ENCODE measurements at regions not wholly inside any gene's neighbourhood (a gene's known extent, or its start where the extent isn't known, plus 50 kb on each side); places are given as distances from the start of the nearest gene placed in this dataset.

DNA sequence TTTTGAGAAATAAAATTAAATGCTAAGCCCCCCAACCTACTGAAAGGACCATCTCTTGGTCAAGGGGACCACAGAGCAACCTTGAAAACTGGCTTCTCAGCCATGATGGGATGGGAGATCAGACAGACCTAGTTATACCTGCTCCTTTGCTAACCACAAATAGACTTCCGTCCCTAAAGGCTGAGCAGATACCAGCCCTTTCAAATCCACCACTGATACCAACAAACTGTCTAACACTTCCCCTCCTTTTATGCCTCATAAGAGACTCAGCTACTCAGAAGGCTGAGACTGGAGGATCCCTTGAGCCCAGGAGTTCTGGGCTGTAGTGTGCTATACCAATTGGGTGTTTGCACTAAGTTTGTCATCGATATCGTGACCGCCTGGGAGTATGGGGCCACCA is 407.3 kb downstream of the SIPA1L2 start:
- H3K27ac ChIP-seq, result no peak overlapping the region
- no peak overlapping the region for H3K4me3 ChIP-seq
- H3K27me3 ChIP-seq, result no peaks in the 10 kb centered on the region
- no peaks in the 10 kb centered on the region for H3K9me3 ChIP-seq
- no peaks in the 10 kb centered on the region for H3K36me3 ChIP-seq
- no peak for TF ChIP-seq POLR2A (IDR thresholded peaks at IDR 0.05)
- TF ChIP-seq, protein P1, sequence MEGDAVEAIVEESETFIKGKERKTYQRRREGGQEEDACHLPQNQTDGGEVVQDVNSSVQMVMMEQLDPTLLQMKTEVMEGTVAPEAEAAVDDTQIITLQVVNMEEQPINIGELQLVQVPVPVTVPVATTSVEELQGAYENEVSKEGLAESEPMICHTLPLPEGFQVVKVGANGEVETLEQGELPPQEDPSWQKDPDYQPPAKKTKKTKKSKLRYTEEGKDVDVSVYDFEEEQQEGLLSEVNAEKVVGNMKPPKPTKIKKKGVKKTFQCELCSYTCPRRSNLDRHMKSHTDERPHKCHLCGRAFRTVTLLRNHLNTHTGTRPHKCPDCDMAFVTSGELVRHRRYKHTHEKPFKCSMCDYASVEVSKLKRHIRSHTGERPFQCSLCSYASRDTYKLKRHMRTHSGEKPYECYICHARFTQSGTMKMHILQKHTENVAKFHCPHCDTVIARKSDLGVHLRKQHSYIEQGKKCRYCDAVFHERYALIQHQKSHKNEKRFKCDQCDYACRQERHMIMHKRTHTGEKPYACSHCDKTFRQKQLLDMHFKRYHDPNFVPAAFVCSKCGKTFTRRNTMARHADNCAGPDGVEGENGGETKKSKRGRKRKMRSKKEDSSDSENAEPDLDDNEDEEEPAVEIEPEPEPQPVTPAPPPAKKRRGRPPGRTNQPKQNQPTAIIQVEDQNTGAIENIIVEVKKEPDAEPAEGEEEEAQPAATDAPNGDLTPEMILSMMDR (IDR thresholded peaks at IDR 0.05), result no peak
- no peaks in the 10 kb centered on the region for H3K4me1 ChIP-seq
- no peak for DNase-seq

DNA sequence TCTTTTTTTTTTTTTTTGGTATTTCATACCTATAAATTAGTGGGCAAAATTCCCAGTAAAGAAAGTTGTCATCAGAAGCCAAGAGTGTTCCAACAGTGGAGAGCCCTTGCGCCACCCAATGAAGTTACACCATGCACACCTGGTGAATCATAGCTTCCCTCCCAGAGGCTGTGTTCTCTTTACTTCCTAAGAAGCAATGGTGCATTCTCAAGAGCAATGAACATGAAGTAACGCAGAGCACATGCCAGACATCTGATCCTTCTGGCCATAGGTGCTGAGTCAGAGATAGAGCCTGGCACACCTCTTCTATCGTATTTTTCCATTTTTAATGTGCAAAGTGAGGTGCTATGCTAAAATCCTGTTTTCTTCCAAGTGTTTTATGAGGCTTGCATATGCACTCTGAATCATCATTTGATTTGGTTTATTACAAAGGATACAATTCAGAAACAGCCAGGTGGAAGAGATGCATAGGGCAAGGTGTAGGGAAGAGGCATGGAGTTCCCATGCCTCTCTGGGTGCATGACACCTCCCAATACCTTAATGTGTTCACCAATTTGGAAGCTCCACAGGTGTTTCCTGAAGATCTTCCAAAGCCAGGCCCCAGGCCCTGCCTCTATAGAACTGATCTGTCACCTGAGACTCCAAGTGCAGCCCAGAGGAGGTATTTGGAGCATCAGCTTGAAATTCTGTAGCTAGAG is 408.0 kb downstream of the SIPA1L2 start:
- H3K27me3 ChIP-seq, result no peaks in the 10 kb centered on the region

DNA sequence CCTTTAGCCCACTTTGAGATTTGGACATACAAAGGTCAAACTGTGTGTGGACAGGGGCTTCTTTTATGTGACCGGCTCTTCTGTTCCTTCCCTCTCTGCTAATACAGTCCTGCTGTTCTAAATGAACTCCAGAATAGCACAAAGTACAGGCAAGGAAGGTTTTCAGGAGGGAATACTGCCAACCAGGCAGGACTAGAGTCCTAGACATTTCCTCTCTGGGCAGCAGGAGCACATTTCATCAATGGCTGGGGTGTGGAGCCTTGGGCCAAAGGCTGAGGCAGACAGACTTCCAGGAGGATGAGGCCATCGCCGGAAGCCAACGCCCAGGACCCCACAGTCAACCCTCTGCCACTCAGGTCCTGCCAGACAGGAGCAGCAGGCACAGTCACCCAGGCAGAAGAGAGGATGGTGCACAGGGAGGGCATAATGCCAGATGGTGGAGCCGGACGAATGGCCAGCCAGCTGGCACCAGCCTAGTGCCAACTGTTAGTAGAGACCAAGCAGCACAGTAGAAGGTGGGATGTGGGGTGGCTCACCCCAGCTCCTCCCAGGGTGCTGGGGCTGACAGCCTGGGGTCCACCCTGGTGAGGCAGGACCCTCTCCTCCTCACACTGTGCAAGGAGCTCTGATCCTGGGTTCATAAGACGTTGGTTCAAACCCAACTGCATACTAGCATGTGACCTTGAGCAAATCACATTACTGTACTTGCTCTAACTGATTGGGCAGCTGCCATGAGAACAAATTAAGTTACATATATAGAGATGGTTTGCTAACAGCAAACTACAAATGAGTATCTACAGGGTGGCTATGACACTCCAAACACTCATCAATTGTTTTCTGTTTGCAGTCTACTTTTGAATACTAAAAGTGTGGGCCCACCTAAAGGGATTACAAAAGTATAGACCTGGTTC is 410.7 kb downstream of the SIPA1L2 start:
- H3K36me3 ChIP-seq, result no peaks in the 10 kb centered on the region
- no peak overlapping the region for H3K27ac ChIP-seq
- H3K9me3 ChIP-seq, result no peaks in the 10 kb centered on the region
- H3K4me1 ChIP-seq, result no peaks in the 10 kb centered on the region
- no peaks in the 10 kb centered on the region for H3K27me3 ChIP-seq
- TF ChIP-seq POLR2A (IDR thresholded peaks at IDR 0.05), result no peak
- TF ChIP-seq, protein P1 (IDR thresholded peaks at IDR 0.05), result no peak
- no peak overlapping the region for H3K4me3 ChIP-seq
- DNase-seq, result no peak

More for the DNA sequence above, 408.0 kb downstream of the SIPA1L2 start:
- no peak overlapping the region for H3K4me3 ChIP-seq
- H3K36me3 ChIP-seq, result no peaks in the 10 kb centered on the region
- H3K4me1 ChIP-seq, result no peaks in the 10 kb centered on the region
- no peak for DNase-seq
- TF ChIP-seq, protein P1 (IDR thresholded peaks at IDR 0.05), result no peak
- no peak for TF ChIP-seq POLR2A (IDR thresholded peaks at IDR 0.05)
- no peaks in the 10 kb centered on the region for H3K9me3 ChIP-seq
- H3K27ac ChIP-seq, result no peak overlapping the region

DNA sequence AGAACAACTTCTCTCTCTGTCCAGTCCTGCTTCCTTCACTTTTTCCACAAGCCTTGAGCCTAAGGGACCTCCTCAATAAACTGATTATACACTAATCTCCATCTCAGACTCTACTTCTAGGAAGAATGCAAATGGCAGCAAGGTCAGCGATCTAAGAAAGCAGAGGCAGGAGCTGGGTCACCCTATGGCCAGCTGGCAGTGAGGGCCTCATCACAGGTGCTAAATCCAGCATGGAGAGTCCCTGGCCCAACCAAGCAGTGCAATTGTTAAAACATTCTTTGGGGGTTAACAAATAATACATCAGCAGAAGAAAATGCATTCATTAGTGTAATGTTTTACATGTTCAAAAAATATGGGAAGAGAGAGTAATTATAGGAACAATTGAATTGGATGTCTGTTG is 416.0 kb downstream of the SIPA1L2 start:
- Histone ChIP-seq H3K27ac (no peak overlapping the region), H3K4me3 (no peak overlapping the region), H3K27me3 (no peaks in the 10 kb centered on the region), H3K9me3 (no peaks in the 10 kb centered on the region), H3K36me3 (no peaks in the 10 kb centered on the region), H3K4me1 (no peaks in the 10 kb centered on the region)
- no peak for DNase-seq
- TF ChIP-seq POLR2A (IDR thresholded peaks at IDR 0.05), result no peak
- TF ChIP-seq, protein P1 (IDR thresholded peaks at IDR 0.05), result no peak

DNA sequence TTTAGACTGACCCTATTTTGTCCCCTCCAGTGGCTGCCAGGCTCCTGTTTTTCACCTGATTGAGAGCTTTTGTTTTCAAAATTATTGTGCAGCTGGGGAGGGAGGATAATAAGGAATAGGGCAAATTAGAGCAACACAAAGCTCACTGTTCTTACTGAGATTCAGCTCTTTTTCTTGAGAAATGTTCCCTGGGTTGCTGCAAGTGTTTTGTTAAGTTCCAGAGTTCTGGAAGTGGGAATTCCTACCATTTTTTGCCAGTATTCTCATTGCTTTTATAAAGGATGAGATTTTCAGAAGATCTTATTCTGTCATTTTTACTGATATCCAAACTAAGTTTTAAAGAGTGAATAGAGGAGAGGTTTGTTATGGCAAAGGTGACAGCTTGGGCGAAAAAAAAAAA is 417.7 kb downstream of the SIPA1L2 start:
- DNase-seq, result no peak
- TF ChIP-seq, protein P1 (IDR thresholded peaks at IDR 0.05), result no peak
- no peak for TF ChIP-seq POLR2A (IDR thresholded peaks at IDR 0.05)
- Histone ChIP-seq H3K4me1 (no peaks in the 10 kb centered on the region), H3K9me3 (no peaks in the 10 kb centered on the region), H3K27me3 (no peaks in the 10 kb centered on the region), H3K27ac (no peak overlapping the region), H3K4me3 (no peak overlapping the region), H3K36me3 (no peaks in the 10 kb centered on the region)

All from Peyer's patch (tissue), 4 donors.